ENCODE measurements at regions not wholly inside any gene's neighbourhood (a gene's known extent, or its start where the extent isn't known, plus 50 kb on each side); places are given as distances from the start of the nearest gene placed in this dataset.

GRCh38 chr2:45123521-45124191 lies 114.4 kb upstream of the SIX2 start:
- no peak for TF ChIP-seq POLR2A (IDR thresholded peaks at IDR 0.05)
- no peak for TF ChIP-seq CTCF (IDR thresholded peaks at IDR 0.05)

All from testis (tissue), 2 donors.